ENCODE measurements at regions not wholly inside any gene's neighbourhood (a gene's known extent, or its start where the extent isn't known, plus 50 kb on each side); places are given as distances from the start of the nearest gene placed in this dataset.
"Not testable (repeated sequence)": the region's sequence is repeated elsewhere in the genome, so short reads cannot be mapped to it uniquely, and the experiment has no call there.

- DNase-seq; CTCF ChIA-PET (ENCODE audit: partially characterized antibody); H3K9me3 ChIP-seq (ENCODE audit: control insufficient read depth in 1 of 2, low read length in 2 of 2); H3K27ac Mint-ChIP-seq; H3K36me3 ChIP-seq (ENCODE audit: insufficient read depth, low read length); H3K4me3 Mint-ChIP-seq; H3K27me3 Mint-ChIP-seq; H3K4me1 ChIP-seq (ENCODE audit: insufficient read depth, low read length); H3K4me1 Mint-ChIP-seq; H3K27ac ChIP-seq (ENCODE audit: low read depth, low read length); H3K36me3 Mint-ChIP-seq; H3K27me3 ChIP-seq (ENCODE audit: insufficient read depth, low read length); POLR2A ChIA-PET (ENCODE audit: partially characterized antibody); intact Hi-C loops (cut with micrococcal nuclease); H3K4me3 ChIP-seq (ENCODE audit: low read length in 2 of 2): not testable (repeated sequence)
- H3K9me3 Mint-ChIP-seq = peaks cover 0 to 15% (median 11%) of the 10 kb centered on the region in 8 donors
Observed at GRCh38 chr7:51805783-51806431, 489.3 kb upstream of the COBL start.

- peaks cover 0 to 9% (median 6%) of the 10 kb centered on the region in 8 donors for H3K9me3 Mint-ChIP-seq
Observed at GRCh38 chr7:51802718-51803117, 486.1 kb upstream of the COBL start.

GRCh38 chr7:51797371-51797770 lies 480.8 kb upstream of the COBL start:
- ChIA-PET CTCF (ENCODE audit: partially characterized antibody) (no interaction called here), POLR2A (ENCODE audit: partially characterized antibody) (no interaction called here)
- no peaks in the 10 kb centered on the region for H3K9me3 ChIP-seq (ENCODE audit: control insufficient read depth in 1 of 2, low read length in 2 of 2)
- H3K4me3 ChIP-seq (ENCODE audit: low read length in 2 of 2) = no peak overlapping the region
- Mint-ChIP-seq H3K27me3 (peaks cover 0 to 1% of the 10 kb centered on the region in 2 donors), H3K9me3 (peaks cover 0 to 7% (median 3%) of the 10 kb centered on the region in 8 donors), H3K36me3 (no peaks in the 10 kb centered on the region), H3K27ac (no peak overlapping the region), H3K4me3 (no peak overlapping the region), H3K4me1 (no peaks in the 10 kb centered on the region)
- no peak for DNase-seq
- H3K4me1 ChIP-seq (ENCODE audit: insufficient read depth, low read length) = no peaks in the 10 kb centered on the region
- intact Hi-C loops (cut with micrococcal nuclease) = no loop called here
- H3K36me3 ChIP-seq (ENCODE audit: insufficient read depth, low read length) = no peaks in the 10 kb centered on the region
- no peak overlapping the region for H3K27ac ChIP-seq (ENCODE audit: low read depth, low read length)
- H3K27me3 ChIP-seq (ENCODE audit: insufficient read depth, low read length) = no peaks in the 10 kb centered on the region

More at GRCh38 chr7:51802718-51803117, 486.1 kb upstream of the COBL start:
- no peaks in the 10 kb centered on the region for H3K36me3 Mint-ChIP-seq
- Histone ChIP-seq H3K27ac (ENCODE audit: low read depth, low read length) (no peak overlapping the region), H3K9me3 (ENCODE audit: control insufficient read depth in 1 of 2, low read length in 2 of 2) (peaks cover 0 to 5% of the 10 kb centered on the region in 2 donors), H3K4me3 (ENCODE audit: low read length in 2 of 2) (no peak overlapping the region), H3K4me1 (ENCODE audit: insufficient read depth, low read length) (no peaks in the 10 kb centered on the region), H3K36me3 (ENCODE audit: insufficient read depth, low read length) (no peaks in the 10 kb centered on the region), H3K27me3 (ENCODE audit: insufficient read depth, low read length) (no peaks in the 10 kb centered on the region)
- no peaks in the 10 kb centered on the region for H3K4me1 Mint-ChIP-seq
- no peak for DNase-seq
- ChIA-PET POLR2A (ENCODE audit: partially characterized antibody) (no interaction called here), CTCF (ENCODE audit: partially characterized antibody) (no interaction called here)
- H3K4me3 Mint-ChIP-seq = no peak overlapping the region
- no peaks in the 10 kb centered on the region for H3K27me3 Mint-ChIP-seq
- intact Hi-C loops (cut with micrococcal nuclease) = no loop called here
- no peak overlapping the region for H3K27ac Mint-ChIP-seq

GRCh38 chr7:51792796-51793195 lies 476.2 kb upstream of the COBL start:
- Mint-ChIP-seq H3K4me1 (no peaks in the 10 kb centered on the region), H3K27me3 (peaks cover 0 to 1% of the 10 kb centered on the region in 2 donors), H3K27ac (no peak overlapping the region), H3K9me3 (peaks cover 0 to 10% (median 5%) of the 10 kb centered on the region in 8 donors), H3K36me3 (no peaks in the 10 kb centered on the region), H3K4me3 (no peak overlapping the region)
- Histone ChIP-seq H3K27me3 (ENCODE audit: insufficient read depth, low read length) (no peaks in the 10 kb centered on the region), H3K36me3 (ENCODE audit: insufficient read depth, low read length) (no peaks in the 10 kb centered on the region), H3K4me1 (ENCODE audit: insufficient read depth, low read length) (no peaks in the 10 kb centered on the region), H3K9me3 (ENCODE audit: control insufficient read depth in 1 of 2, low read length in 2 of 2) (no peaks in the 10 kb centered on the region), H3K27ac (ENCODE audit: low read depth, low read length) (no peak overlapping the region), H3K4me3 (ENCODE audit: low read length in 2 of 2) (no peak overlapping the region)
- ChIA-PET POLR2A (ENCODE audit: partially characterized antibody) (no interaction called here), CTCF (ENCODE audit: partially characterized antibody) (no interaction called here)
- intact Hi-C loops (cut with micrococcal nuclease) = no loop called here
- no peak for DNase-seq

GRCh38 chr7:51789489-51789888 lies 472.9 kb upstream of the COBL start:
- ChIA-PET POLR2A (ENCODE audit: partially characterized antibody) (no interaction called here), CTCF (ENCODE audit: partially characterized antibody) (no interaction called here)
- no peak overlapping the region for H3K4me3 Mint-ChIP-seq
- Histone ChIP-seq H3K4me3 (ENCODE audit: low read length in 2 of 2) (no peak overlapping the region), H3K9me3 (ENCODE audit: control insufficient read depth in 1 of 2, low read length in 2 of 2) (no peaks in the 10 kb centered on the region), H3K36me3 (ENCODE audit: insufficient read depth, low read length) (no peaks in the 10 kb centered on the region), H3K4me1 (ENCODE audit: insufficient read depth, low read length) (no peaks in the 10 kb centered on the region), H3K27ac (ENCODE audit: low read depth, low read length) (no peak overlapping the region), H3K27me3 (ENCODE audit: insufficient read depth, low read length) (no peaks in the 10 kb centered on the region)
- H3K27me3 Mint-ChIP-seq = peaks cover 0 to 1% of the 10 kb centered on the region in 2 donors
- DNase-seq = no peak
- H3K9me3 Mint-ChIP-seq = peaks cover 1 to 12% (median 4%) of the 10 kb centered on the region in 8 donors
- no peaks in the 10 kb centered on the region for H3K36me3 Mint-ChIP-seq
- intact Hi-C loops (cut with micrococcal nuclease) = no loop called here
- H3K4me1 Mint-ChIP-seq = no peaks in the 10 kb centered on the region
- no peak overlapping the region for H3K27ac Mint-ChIP-seq

GRCh38 chr7:51786284-51786683 lies 469.7 kb upstream of the COBL start:
- peaks cover 3 to 26% (median 7%) of the 10 kb centered on the region in 8 donors for H3K9me3 Mint-ChIP-seq
- H3K9me3 ChIP-seq (ENCODE audit: control insufficient read depth in 1 of 2, low read length in 2 of 2) = no peaks in the 10 kb centered on the region
- H3K27ac ChIP-seq (ENCODE audit: low read depth, low read length) = no peak overlapping the region
- no peaks in the 10 kb centered on the region for H3K27me3 Mint-ChIP-seq
- no peaks in the 10 kb centered on the region for H3K4me1 Mint-ChIP-seq
- no peak for DNase-seq
- no peak overlapping the region for H3K4me3 Mint-ChIP-seq
- H3K4me3 ChIP-seq (ENCODE audit: low read length in 2 of 2) = no peak overlapping the region
- H3K4me1 ChIP-seq (ENCODE audit: insufficient read depth, low read length) = no peaks in the 10 kb centered on the region
- no peaks in the 10 kb centered on the region for H3K36me3 Mint-ChIP-seq
- ChIA-PET POLR2A (ENCODE audit: partially characterized antibody) (no interaction called here), CTCF (ENCODE audit: partially characterized antibody) (no interaction called here)
- no peaks in the 10 kb centered on the region for H3K36me3 ChIP-seq (ENCODE audit: insufficient read depth, low read length)
- intact Hi-C loops (cut with micrococcal nuclease) = no loop called here
- H3K27ac Mint-ChIP-seq = no peak overlapping the region
- no peaks in the 10 kb centered on the region for H3K27me3 ChIP-seq (ENCODE audit: insufficient read depth, low read length)

GRCh38 chr7:51785876-51786275 lies 469.3 kb upstream of the COBL start:
- no peak overlapping the region for H3K27ac ChIP-seq (ENCODE audit: low read depth, low read length)
- no peaks in the 10 kb centered on the region for H3K4me1 ChIP-seq (ENCODE audit: insufficient read depth, low read length)
- Mint-ChIP-seq H3K36me3 (no peaks in the 10 kb centered on the region), H3K4me1 (no peaks in the 10 kb centered on the region), H3K4me3 (no peak overlapping the region), H3K9me3 (peaks cover 3 to 25% (median 7%) of the 10 kb centered on the region in 8 donors), H3K27me3 (no peaks in the 10 kb centered on the region), H3K27ac (no peak overlapping the region)
- H3K9me3 ChIP-seq (ENCODE audit: control insufficient read depth in 1 of 2, low read length in 2 of 2) = no peaks in the 10 kb centered on the region
- POLR2A ChIA-PET (ENCODE audit: partially characterized antibody) = no interaction called here
- intact Hi-C loops (cut with micrococcal nuclease) = no loop called here
- no peak for DNase-seq
- no peak overlapping the region for H3K4me3 ChIP-seq (ENCODE audit: low read length in 2 of 2)
- CTCF ChIA-PET (ENCODE audit: partially characterized antibody) = no interaction called here
- H3K36me3 ChIP-seq (ENCODE audit: insufficient read depth, low read length) = no peaks in the 10 kb centered on the region
- no peaks in the 10 kb centered on the region for H3K27me3 ChIP-seq (ENCODE audit: insufficient read depth, low read length)

- Mint-ChIP-seq H3K4me1 (no peaks in the 10 kb centered on the region), H3K36me3 (no peaks in the 10 kb centered on the region), H3K9me3 (peaks cover 4 to 27% (median 8%) of the 10 kb centered on the region in 8 donors), H3K27ac (no peak overlapping the region), H3K27me3 (no peaks in the 10 kb centered on the region), H3K4me3 (no peak overlapping the region)
- Histone ChIP-seq H3K36me3 (ENCODE audit: insufficient read depth, low read length) (no peaks in the 10 kb centered on the region), H3K4me1 (ENCODE audit: insufficient read depth, low read length) (no peaks in the 10 kb centered on the region), H3K9me3 (ENCODE audit: control insufficient read depth in 1 of 2, low read length in 2 of 2) (no peaks in the 10 kb centered on the region), H3K27ac (ENCODE audit: low read depth, low read length) (no peak overlapping the region), H3K27me3 (ENCODE audit: insufficient read depth, low read length) (no peaks in the 10 kb centered on the region), H3K4me3 (ENCODE audit: low read length in 2 of 2) (no peak overlapping the region)
- POLR2A ChIA-PET (ENCODE audit: partially characterized antibody) = no interaction called here
- CTCF ChIA-PET (ENCODE audit: partially characterized antibody) = no interaction called here
- DNase-seq = no peak
- intact Hi-C loops (cut with micrococcal nuclease) = no loop called here
Observed at GRCh38 chr7:51785171-51785570, 468.6 kb upstream of the COBL start.

All from CD4-positive, alpha-beta memory T cell (primary cell).